ENCODE measurements at regions not wholly inside any gene's neighbourhood (a gene's known extent, or its start where the extent isn't known, plus 50 kb on each side); places are given as distances from the start of the nearest gene placed in this dataset.

DNA sequence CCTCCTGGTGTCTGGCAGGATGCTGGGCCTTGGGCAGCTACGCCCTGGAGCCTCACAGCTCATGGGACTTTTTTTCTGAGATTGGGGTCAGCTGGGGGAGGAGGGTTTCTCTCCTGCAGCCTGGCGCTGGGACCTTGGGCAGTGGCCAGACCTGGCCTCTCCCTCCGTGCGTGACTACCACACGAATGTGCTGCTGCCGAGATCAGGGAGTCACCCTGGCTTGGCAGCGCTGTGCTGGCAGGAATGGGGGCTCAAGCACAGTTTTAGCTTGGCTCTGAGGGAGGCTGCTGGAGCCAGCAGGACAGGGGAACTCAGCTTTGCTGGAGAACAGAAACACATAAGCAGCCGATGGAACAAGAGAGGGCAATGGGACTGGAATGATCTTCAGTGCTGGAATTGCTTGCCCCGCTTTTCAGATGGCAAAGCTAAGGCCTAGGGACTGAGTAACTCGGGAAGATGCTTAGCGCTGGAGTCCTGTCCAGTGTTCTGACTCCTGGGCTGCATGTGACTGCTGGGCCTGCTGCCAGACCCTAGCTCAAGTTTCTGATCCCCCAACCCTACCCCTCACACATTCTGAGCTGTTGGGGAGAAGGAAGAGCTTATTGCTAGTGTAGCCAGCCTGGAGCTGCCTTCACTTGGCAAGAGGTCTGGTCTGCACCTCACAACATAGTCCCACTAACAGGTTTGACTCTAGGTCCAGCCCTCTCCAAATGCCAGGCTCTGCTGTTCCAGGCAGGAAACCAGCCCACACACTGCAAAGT, 69.9 kb downstream of the NAV1 start:
- TF ChIP-seq, protein P1, sequence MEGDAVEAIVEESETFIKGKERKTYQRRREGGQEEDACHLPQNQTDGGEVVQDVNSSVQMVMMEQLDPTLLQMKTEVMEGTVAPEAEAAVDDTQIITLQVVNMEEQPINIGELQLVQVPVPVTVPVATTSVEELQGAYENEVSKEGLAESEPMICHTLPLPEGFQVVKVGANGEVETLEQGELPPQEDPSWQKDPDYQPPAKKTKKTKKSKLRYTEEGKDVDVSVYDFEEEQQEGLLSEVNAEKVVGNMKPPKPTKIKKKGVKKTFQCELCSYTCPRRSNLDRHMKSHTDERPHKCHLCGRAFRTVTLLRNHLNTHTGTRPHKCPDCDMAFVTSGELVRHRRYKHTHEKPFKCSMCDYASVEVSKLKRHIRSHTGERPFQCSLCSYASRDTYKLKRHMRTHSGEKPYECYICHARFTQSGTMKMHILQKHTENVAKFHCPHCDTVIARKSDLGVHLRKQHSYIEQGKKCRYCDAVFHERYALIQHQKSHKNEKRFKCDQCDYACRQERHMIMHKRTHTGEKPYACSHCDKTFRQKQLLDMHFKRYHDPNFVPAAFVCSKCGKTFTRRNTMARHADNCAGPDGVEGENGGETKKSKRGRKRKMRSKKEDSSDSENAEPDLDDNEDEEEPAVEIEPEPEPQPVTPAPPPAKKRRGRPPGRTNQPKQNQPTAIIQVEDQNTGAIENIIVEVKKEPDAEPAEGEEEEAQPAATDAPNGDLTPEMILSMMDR (conservative IDR thresholded peaks at IDR 0.05) = no peak
- TF ChIP-seq EZH2 (IDR thresholded peaks at IDR 0.05; ENCODE audit: low read depth) = no peak
